ENCODE measurements at regions not wholly inside any gene's neighbourhood (a gene's known extent, or its start where the extent isn't known, plus 50 kb on each side); places are given as distances from the start of the nearest gene placed in this dataset.
A peak's percentile ranks its signal among the peaks of the same experiment; 100 is the strongest.

- no peak for DNase-seq (ENCODE audit: low spot score)
Measured at GRCh38 chr2:217625557-217626169, 377.1 kb downstream of the TNS1 start.

GRCh38 chr2:217623281-217623912, 379.4 kb downstream of the TNS1 start:
- no peak for DNase-seq (ENCODE audit: low spot score)

GRCh38 chr2:217622205-217623060, 380.4 kb downstream of the TNS1 start:
- DNase-seq (ENCODE audit: low spot score), result peak; percentile 88

GRCh38 chr2:217621391-217621801, 381.4 kb downstream of the TNS1 start:
- no peak for DNase-seq (ENCODE audit: low spot score)

- no peak for DNase-seq (ENCODE audit: low spot score)
Measured at GRCh38 chr2:217618744-217619143, 384.1 kb downstream of the TNS1 start.

GRCh38 chr2:217617616-217618022, 385.2 kb downstream of the TNS1 start:
- no peak for DNase-seq (ENCODE audit: low spot score)

- DNase-seq (ENCODE audit: low spot score), result no peak
Measured at GRCh38 chr2:217616936-217617335, 385.9 kb downstream of the TNS1 start.

GRCh38 chr2:217615171-217615570, 387.6 kb downstream of the TNS1 start:
- DNase-seq (ENCODE audit: low spot score), result no peak

- DNase-seq (ENCODE audit: low spot score), result no peak
Measured at GRCh38 chr2:217614498-217614897, 388.3 kb downstream of the TNS1 start.

GRCh38 chr2:217614096-217614495, 388.7 kb downstream of the TNS1 start:
- DNase-seq (ENCODE audit: low spot score), result no peak

- no peak for DNase-seq (ENCODE audit: low spot score)
Measured at GRCh38 chr2:217612920-217613319, 389.9 kb downstream of the TNS1 start.

- no peak for DNase-seq (ENCODE audit: low spot score)
Measured at GRCh38 chr2:217612211-217612610, 390.6 kb downstream of the TNS1 start.

- DNase-seq (ENCODE audit: low spot score), result no peak
Measured at GRCh38 chr2:217611626-217612127, 391.1 kb downstream of the TNS1 start.

- DNase-seq (ENCODE audit: low spot score), result no peak
Measured at GRCh38 chr2:217611056-217611455, 391.7 kb downstream of the TNS1 start.

GRCh38 chr2:217610401-217610814, 392.4 kb downstream of the TNS1 start:
- no peak for DNase-seq (ENCODE audit: low spot score)

GRCh38 chr2:217609952-217610351, 392.8 kb downstream of the TNS1 start:
- DNase-seq (ENCODE audit: low spot score), result no peak

- DNase-seq (ENCODE audit: low spot score), result no peak
Measured at GRCh38 chr2:217606296-217606695, 396.5 kb downstream of the TNS1 start.

GRCh38 chr2:217604527-217605194, 398.1 kb downstream of the TNS1 start:
- DNase-seq (ENCODE audit: low spot score), result no peak

- DNase-seq (ENCODE audit: low spot score), result no peak
Measured at GRCh38 chr2:217601601-217602000, 401.2 kb downstream of the TNS1 start.

GRCh38 chr2:217599906-217600305, 402.9 kb downstream of the TNS1 start:
- no peak for DNase-seq (ENCODE audit: low spot score)

GRCh38 chr2:217597681-217598080, 405.1 kb downstream of the TNS1 start:
- no peak for DNase-seq (ENCODE audit: low spot score)

GRCh38 chr2:217597145-217597544, 405.6 kb downstream of the TNS1 start:
- no peak for DNase-seq (ENCODE audit: low spot score)
